A172 (cell line): ENCODE measurements at regions not wholly inside any gene's neighbourhood (a gene's known extent, or its start where the extent isn't known, plus 50 kb on each side); places are given as distances from the start of the nearest gene placed in this dataset.
"Not testable (repeated sequence)": the region's sequence is repeated elsewhere in the genome, so short reads cannot be mapped to it uniquely, and the experiment has no call there.

Experiments
- DNase-seq: peaks from one replicate; pipeline ENCODE4 v3.0.0-alpha.2; 2015; ENCODE audit warnings: low spot score

DNA sequence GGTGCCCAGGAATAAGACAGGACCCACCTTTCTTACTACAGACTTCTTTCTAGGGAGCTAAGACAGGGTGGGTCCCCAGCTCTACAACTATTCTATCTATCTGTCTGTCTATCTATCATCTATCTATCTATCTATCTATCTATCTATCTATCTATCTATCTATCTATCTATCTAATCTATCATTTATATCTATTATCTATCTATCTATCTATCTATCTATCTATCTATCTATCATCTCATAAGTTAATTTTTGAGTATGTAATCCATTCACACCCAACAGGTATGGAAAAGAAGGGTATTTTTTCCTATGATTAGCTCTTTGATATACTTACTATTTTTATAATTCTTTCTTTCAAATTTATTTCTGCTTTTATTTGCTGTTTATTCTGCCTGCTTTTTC is 55.9 kb downstream of the BAMBI start:
- DNase-seq = no peak

DNA sequence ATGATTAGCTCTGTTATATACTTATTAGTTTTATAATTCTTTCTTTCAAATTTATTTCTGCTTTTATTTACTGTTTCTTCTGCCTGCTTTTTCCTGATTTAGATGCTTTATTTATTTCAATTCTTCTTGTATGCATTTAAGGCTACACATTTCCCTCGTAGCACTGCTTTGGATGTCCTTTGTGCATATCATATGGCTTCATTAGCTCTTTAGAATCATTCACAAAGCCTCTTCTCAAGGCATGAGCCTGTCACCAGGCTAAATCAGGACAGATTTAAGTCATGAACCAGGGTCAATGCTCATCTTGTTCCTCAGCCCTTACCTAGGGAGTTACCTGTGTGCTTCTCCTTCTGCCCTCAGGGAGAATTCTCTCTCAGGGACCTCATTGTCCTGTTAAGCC is 56.3 kb downstream of the BAMBI start:
- DNase-seq = no peak

DNA sequence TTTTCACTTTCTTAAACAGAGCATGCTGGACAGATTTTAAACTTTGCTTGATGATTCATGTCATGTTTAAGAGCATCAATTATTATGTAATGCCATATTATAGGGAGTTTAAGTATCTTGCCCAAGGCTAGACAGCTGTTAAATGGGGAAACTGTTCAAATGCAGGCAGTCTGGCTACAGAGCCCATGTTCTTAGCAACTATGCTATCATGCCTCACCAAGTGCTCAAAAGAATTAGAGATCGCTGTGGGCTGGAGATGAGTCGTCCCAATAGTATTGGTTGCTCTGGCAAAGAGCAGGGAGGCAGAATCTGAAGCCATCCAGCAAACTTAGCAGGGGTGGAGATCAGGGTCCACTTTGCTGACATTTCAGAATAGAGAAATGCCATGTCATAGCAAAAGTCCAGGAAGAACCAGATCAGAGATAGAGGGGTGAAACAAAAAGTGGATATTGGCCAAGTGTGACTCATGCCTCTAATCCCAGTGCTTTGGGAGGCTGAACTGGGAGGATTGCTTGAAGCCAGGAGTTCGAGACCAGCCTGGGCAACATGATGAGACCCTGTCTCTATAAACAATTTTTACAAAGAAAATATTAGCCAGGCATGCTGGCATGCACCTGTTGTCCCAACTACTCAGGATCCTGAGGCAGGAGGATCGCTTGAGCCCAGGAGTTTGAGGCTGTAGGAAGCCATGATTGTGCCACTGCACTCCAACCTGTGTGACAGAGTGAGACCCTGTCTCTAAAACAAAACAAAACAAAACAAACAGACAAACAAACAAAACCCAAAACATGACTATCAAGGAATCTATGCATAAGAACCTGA is 57.8 kb downstream of the BAMBI start:
- DNase-seq = peak; percentile 88

DNA sequence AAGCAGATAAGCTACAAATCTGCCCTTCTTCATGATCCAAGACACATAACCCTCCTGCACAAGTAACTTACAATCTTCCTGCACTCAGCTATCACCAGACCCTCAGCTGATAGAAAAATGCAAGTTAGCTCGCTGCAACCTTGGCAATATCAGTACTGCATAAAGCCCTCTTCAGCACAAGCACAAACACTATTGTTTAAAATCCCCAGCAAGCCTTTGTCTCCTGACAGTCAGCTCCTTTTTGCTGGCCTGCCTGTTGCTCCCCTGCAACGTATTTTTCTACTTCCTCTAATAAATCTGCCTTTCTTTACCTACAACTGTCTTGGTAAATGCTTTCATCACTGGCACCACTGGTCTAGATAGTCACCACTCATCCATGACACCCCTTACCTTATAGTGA is 59.8 kb downstream of the BAMBI start:
- no peak for DNase-seq

DNA sequence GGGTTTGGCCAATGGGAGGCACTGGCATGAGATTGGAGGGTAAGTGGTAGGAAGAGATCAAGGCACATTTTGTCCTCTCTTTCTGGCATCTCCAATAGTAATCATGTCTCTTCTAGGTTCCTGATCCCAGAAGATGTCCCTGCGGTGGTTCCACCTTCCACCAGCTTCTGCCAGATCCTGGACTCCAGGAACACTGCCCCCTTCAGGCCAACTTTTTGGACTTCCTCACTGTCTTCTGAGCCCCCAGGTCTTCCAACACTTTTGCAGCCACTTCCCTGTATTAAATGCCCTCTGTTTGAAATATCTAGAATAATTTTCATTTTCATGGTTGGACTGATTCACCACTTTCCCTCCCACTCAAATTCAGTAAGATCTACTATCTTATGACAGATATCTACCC is 60.9 kb downstream of the BAMBI start:
- DNase-seq = no peak

DNA sequence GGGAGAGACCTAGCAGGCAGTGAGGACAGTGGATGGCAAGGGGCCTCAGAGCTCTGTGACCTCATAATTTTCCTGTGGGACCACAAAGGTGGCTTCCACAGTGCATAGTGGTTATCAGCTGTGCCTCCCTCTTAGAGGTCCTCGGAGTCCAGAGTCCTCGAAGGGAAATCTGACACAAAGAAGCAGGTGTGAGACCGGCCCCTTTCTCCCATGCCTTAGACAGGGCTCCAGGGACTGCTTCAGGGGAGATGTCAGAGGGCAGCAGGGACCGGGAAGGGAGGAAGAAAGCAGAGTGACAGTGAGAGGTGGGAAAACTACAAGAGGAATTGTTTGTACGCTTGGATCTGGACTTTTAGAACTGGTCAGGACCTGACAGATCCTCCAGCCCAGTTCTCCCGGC is 66.3 kb downstream of the BAMBI start:
- DNase-seq = no peak

DNA sequence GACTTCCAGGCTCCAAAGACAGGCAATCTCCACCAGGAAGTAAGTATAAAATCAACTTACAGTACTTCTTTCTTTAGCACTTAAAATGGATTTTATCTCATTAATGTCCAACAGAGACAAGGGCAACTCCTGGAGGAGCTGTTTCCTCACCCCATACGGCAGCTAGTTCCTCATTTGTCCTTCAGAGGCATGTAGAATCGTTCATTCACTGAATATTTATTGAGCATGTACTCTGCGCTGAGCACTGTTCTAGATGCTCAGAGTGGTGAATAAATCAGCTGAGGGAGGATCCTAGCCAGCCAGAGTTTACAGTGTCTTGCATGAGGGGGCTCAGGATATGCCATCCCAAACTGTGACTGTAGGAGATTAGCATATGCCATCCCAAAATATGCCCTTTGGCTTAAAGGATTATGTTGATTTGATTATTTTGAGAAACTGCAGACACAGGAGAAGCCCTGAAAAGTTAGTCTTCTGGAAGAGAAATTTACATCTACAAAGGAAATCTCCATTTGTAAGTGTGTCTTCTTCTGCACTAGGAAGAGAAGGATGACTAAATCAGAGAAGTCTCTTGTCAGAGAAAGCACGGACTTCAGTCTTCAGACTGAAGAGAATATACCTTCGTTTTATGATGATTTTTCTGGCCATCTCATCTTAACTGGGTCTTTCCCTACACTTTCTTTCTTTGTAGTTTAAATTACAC is 66.9 kb downstream of the BAMBI start:
- DNase-seq = no peak

DNA sequence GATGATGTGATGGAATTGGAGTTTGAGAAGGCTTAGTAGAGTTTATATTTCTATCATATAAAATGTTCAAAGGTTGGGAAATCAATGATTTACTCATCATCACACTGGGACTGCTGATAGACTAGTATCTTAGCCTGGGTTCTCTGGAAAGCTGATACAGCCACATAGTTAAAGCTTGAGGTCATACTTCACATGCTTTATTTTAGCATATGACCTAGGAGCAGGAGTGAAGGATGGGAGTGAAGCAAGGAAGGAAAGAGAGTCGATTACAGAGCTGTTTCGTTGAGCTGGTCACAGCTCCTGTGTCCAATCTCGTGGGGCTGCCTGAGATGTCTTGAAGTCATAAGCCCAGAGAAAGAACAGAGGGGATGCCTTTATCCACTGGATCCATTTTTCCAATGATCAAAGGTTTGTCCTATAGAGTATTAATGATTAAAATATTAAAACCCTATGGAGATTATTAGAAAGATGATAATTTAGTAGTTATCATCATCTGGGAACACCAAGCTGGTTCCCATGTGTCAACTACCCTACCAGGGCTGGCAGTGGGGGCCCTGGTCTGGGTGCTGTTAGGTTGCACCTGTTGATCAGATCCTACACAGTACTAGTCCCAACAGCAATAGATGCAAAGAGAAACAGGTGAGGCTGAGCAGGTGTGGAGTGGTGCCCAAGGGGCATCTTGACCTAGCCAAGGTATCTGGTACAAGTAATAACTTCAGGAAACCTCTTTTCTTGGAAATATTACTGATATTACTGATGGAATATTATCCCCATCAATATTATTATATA is 77.8 kb downstream of the BAMBI start:
- peak; percentile 10 for DNase-seq

DNA sequence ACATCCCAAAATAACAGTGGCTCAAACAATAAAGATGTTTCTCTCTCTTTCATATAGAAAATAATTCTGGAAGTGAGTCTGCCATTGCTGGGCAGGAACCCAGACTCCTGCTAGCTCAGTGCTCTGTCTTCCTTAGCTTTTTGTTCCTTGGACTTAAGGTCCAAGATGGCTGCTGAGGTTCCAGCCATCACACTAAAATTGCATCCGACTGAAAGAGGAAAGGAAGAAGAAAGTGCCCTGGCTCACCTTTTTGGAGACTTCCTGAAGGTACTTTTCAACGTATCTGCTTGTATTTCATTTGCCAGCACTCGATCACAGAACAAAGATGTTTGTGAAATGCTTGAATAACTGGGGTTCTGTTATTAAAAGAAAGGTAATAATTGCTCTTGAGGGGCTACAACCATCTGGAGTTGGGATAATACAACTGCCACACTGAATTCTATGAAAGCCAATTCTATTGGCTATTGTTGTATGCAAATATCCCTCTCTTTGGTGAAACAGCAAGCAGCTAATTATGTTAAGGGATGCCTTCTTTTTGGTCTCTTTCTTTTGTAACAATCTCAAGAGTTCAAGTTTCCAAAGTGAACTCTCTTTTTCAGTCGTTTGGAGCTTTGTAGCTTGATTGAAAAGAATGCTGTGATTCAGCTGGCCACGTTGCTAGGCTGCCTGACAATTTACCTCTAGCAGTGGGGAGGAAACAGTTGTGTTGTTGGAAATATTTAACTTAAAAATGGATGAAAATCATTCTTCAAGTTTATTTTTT is 83.9 kb downstream of the BAMBI start:
- no peak for DNase-seq

DNA sequence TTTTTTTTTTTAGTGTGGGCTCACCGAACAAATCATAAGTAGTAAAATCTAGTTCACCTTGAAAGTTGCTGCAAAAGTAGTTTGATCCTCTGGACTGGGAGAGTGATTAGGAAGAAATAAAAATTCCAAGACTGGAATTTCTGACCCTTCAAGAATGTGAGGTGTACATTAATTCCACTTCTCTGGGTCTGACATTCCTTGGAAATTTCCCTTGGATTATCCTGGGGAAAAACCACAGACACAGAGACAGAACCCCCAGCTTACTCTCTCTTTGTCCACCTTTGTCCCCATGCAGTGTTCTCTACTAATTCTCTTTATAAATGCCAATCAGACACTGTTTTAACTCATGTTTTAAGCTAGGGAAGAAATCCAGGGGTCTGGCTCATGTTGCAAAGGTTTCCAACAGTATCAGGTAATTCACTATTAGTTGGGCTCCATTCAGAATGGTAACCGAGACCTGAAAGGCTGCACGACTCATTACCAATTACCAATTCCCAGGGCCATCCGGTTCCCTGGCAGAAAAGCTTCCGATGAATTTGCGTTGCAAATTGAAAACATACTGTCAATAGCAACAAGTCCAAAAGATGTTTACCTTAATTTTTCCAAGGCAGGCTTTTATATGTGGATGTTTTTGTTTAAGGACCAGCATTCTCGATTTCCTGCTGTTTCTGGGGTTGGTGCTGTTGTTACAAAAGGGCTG is 86.3 kb downstream of the BAMBI start:
- DNase-seq = peak; percentile 33

DNA sequence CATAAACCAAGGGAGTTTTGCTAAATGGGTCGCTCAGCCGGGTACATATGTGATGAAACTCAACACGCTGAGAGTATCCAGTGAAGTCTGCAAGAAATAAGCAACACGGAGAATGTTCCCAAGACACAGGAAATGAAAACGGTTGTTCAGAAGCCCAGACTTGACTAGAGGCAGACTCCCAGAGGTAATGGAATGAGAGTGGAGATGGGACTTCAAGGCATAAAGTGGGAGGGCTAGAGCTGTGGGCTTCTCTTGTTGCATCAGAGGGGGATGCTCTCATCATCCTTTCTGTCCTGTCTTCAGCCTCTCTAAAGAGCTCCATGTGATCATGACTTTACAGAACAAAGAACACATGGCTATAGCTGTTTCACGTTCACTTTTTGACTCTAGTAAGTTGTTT is 88.3 kb downstream of the BAMBI start:
- no peak for DNase-seq

DNA sequence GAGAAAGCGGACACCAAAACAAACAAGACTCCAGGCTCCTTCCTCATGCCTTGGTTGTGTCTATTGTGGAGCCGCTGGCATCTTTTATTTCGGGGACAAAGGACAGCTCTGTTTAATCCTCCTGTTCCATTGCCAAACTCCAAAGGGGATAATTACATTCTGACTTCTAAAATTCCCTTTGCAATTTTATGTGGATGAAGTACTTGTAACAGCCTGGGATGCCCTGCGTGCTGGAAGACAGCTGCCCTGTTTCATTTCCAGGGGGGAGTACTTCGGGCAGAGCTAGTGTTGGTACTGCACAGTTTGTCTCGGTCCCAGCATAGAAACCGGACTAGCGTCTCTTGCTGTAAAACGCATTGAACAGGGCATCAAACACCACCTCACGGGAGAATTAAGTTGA is 90.9 kb downstream of the BAMBI start:
- DNase-seq = no peak

DNA sequence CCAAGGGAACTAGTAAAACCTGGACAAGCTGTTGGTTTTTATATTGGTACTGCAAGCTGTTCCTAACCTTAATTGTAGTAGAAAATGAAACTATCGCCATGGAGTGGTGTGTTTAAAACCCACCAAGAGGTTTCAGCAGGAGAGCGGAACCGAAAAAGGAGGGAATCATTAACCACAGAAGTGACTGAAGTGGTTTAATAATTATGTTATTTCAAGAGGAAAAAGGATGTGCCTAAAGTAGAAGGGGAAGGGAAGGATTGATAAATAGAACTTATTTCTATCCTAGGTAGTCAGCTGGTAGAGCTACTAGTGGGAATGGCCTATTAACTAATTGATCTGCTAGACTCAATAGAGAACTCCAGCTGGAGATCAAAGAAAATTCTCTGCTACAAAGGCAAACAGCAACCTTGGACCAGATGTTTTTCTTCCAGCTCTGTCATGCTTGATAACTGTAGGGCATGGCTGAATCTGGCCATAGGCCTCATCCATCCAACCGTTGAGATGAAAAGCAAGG is 91.8 kb downstream of the BAMBI start:
- DNase-seq = no peak

DNA sequence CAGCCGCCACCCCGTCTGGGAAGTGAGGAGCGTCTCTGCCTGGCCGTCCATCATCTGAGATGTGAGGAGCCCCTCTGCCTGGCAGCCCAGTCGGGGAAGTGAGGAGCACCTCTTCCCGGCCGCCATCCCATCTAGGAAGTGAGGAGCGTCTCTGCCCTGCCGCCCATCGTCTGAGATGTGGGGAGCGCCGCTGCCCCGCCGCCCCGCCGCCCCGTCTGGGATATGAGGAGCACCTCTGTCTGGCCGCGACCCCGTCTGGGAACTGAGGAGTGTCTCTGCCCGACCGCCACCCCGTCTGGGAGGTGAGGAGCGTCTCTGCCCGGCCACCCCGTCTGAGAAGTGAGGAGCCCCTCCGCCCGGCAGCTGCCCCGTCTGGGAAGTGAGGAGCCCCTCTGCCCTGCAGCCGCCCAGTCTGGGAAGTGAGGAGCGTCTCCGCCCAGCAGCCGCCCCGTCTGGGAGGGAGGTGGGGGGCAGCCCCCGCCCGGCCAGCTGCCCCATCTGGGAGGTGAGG is 94.3 kb downstream of the BAMBI start:
- DNase-seq = not testable (repeated sequence)

DNA sequence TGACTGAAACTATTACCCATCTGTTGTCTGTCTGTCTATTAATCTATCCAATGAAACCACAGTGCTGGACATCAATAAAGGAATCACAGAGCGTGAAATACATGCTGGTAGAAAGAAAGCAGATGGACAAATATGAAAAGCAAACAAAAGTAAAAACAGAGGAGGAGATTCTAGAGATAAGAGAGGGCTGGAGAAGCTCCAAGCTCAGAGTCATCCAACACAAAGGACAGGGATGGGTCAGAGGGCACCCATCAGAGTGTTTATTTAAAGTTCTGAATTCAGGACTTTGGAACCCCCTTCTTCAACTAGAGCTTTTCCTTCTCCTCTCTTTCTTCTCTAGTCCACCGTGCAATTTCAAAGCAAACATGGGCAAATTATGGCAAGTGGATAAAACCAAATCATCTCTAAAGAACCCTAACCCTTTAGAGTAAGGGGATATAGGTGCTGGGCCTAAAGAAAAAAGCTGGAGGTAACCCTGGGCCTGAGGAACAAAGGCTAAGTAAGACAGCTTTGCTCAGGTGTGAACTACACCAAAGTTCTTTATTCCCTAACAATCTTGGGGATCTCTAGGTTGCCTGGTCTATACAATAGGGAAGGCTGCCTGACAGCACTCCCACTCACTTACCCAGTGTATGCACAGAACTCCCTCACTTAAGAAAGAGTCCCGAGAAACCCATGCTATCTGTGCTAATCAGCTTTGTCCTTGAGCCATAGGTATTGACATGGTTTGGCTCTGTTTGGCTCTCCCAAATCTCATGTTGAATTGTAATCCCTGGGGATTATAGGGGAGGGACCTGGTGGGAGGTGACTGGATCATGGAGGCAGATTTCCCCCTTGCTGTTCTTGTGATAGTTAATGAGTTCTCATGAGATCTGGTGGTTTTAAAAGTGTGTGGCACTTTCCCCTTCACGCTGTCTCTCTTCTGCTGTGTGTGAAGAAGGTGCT is 97.0 kb downstream of the BAMBI start:
- no peak for DNase-seq

DNA sequence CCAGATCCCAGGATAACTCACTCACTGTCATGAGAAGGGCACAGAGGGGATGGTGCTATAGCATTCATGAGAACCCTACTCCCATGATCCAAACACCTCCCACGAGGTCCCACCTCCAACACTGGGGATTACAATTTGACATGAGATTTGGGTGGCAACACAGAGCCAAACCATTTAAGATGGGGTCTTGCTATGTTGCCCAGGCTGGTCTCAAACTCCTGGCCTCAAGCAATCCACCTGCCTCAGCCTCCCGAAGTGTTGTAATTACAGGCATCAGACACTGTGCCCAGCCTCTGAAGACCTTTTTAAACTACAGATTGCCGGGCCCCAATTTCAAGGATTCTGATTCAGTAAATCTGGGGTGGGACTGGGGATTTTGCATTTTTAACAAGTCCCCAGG is 98.5 kb downstream of the BAMBI start:
- DNase-seq = no peak

DNA sequence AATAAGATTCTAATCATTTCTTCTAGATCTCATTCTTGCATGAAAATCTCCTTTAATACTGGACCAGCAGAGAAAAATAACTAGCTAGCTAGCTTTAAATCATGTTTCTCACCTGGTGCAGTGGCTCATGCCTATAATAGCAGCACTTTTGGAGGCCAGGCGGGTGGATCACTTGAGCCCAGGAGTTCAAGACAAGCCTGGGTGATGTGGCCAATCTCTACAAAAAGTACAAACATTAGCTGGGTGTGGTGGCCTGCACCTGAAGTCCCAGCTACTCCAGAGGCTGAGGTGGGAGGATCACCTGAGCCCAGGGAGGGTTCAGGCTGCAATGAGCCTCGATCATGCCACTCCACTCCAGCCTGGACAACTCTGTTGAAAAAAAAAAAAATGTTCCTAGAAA is 99.2 kb downstream of the BAMBI start:
- no peak for DNase-seq

DNA sequence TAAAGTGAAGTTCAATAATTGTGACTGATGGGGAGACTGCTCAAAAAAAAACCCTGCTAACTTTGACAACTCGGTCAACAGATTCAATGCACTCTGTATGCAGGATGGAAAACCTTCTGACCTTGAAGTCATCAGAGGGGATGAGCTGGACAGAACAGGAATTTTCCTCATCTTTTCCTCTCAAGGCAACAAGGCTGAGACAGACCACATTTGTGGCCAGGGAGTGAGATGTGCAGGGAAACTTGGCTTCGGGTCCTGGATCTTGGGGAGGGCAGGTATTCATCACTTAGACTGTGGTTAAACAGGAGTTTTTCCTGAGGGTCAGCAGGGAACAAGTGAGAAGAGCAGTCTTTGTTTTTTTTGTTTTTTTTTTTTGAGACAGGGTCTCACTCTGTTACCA is 100.6 kb downstream of the BAMBI start:
- peak; percentile 46 for DNase-seq

DNA sequence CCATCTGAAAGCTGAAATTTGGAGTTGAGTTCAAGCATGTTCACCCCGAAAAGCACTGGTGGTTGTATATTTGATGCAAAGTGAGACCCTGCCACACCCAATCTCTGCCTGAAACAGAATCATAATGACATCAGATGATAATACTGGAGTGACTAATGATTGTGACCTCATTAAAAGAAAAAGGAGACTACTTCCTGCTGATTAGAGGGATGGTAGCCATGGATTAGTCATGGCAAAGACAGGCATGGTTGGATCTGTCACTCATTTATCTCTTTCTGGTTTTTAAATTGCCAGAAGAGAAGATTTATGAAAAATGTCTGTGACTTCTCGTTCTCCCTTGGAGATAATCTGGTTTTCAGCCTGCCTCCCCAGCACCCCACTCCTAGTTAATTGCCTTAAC is 101.2 kb downstream of the BAMBI start:
- peak; percentile 78 for DNase-seq

DNA sequence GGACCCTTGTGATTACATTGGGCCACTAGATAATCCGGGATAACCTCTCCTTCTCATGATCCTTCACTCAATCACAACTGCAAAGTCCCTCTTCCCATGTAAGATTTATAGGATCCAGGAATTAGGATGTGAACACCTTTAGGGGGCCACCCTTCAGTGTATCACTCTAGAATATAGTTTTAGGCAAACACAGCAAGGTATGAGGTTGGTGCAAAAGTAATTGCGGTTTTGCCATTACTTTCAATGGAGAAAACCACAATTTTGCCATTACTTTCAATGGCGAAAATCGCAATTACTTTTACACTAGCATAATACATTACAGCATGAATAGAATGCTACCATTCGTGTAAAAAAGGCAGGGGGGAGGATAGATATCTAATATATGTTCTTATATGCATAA is 104.0 kb downstream of the BAMBI start:
- no peak for DNase-seq
